ENCODE measurements at regions not wholly inside any gene's neighbourhood (a gene's known extent, or its start where the extent isn't known, plus 50 kb on each side); places are given as distances from the start of the nearest gene placed in this dataset.
"Not testable (repeated sequence)": the region's sequence is repeated elsewhere in the genome, so short reads cannot be mapped to it uniquely, and the experiment has no call there.

GRCh38 chr2:150266931-150267330 is 220.5 kb downstream of the RND3 start:
- no peak for DNase-seq (ENCODE audit: low read depth)

GRCh38 chr2:150264442-150264841 is 223.0 kb downstream of the RND3 start:
- DNase-seq (ENCODE audit: low read depth), result no peak

GRCh38 chr2:150261691-150262090 is 225.8 kb downstream of the RND3 start:
- DNase-seq (ENCODE audit: low read depth), result no peak

GRCh38 chr2:150260636-150261035 is 226.8 kb downstream of the RND3 start:
- no peak for DNase-seq (ENCODE audit: low read depth)

- DNase-seq (ENCODE audit: low read depth), result no peak
These were observed 227.7 kb downstream of the RND3 start for GRCh38 chr2:150259746-150260145.

GRCh38 chr2:150258781-150259307 is 228.6 kb downstream of the RND3 start:
- no peak for DNase-seq (ENCODE audit: low read depth)

GRCh38 chr2:150256736-150257135 is 230.7 kb downstream of the RND3 start:
- DNase-seq (ENCODE audit: low read depth), result no peak

- DNase-seq (ENCODE audit: low read depth), result peak; percentile 26
These were observed 231.9 kb downstream of the RND3 start for GRCh38 chr2:150255528-150255927.

GRCh38 chr2:150249735-150250134 is 237.7 kb downstream of the RND3 start:
- DNase-seq (ENCODE audit: low read depth), result not testable (repeated sequence)

- no peak for DNase-seq (ENCODE audit: low read depth)
These were observed 240.0 kb downstream of the RND3 start for GRCh38 chr2:150247481-150247880.

- peak; percentile 32 for DNase-seq (ENCODE audit: low read depth)
These were observed 252.6 kb downstream of the RND3 start for GRCh38 chr2:150234787-150235446.

- no peak for DNase-seq (ENCODE audit: low read depth)
These were observed 254.6 kb downstream of the RND3 start for GRCh38 chr2:150232871-150233270.

- DNase-seq (ENCODE audit: low read depth), result no peak
These were observed 255.1 kb downstream of the RND3 start for GRCh38 chr2:150232321-150232720.

GRCh38 chr2:150230616-150231015 is 256.9 kb downstream of the RND3 start:
- DNase-seq (ENCODE audit: low read depth), result no peak

- DNase-seq (ENCODE audit: low read depth), result no peak
These were observed 257.5 kb downstream of the RND3 start for GRCh38 chr2:150230004-150230403.

- no peak for DNase-seq (ENCODE audit: low read depth)
These were observed 258.5 kb downstream of the RND3 start for GRCh38 chr2:150228936-150229335.

GRCh38 chr2:150225030-150225429 is 262.4 kb downstream of the RND3 start:
- no peak for DNase-seq (ENCODE audit: low read depth)

- no peak for DNase-seq (ENCODE audit: low read depth)
These were observed 263.1 kb downstream of the RND3 start for GRCh38 chr2:150224321-150224720.

GRCh38 chr2:150222942-150223341 is 264.5 kb downstream of the RND3 start:
- no peak for DNase-seq (ENCODE audit: low read depth)

GRCh38 chr2:150222379-150222778 is 265.1 kb downstream of the RND3 start:
- DNase-seq (ENCODE audit: low read depth), result no peak

GRCh38 chr2:150219861-150220260 is 267.6 kb downstream of the RND3 start:
- DNase-seq (ENCODE audit: low read depth), result no peak

GRCh38 chr2:150215041-150215440 is 272.4 kb downstream of the RND3 start:
- DNase-seq (ENCODE audit: low read depth), result no peak

- DNase-seq (ENCODE audit: low read depth), result no peak
These were observed 272.8 kb downstream of the RND3 start for GRCh38 chr2:150214626-150215025.

GRCh38 chr2:150212722-150213171 is 274.7 kb downstream of the RND3 start:
- DNase-seq (ENCODE audit: low read depth), result no peak
